ELF-1 (cell line): ENCODE measurements at regions not wholly inside any gene's neighbourhood (a gene's known extent, or its start where the extent isn't known, plus 50 kb on each side); places are given as distances from the start of the nearest gene placed in this dataset.

Experiments used
- DNase-seq: peaks from one replicate; pipeline ENCODE4 v3.0.0-alpha.2; 2016; ENCODE audit warnings: low read depth, low spot score

GRCh38 chr2:167508709-167509108 lies 620.4 kb downstream of the XIRP2 start:
- DNase-seq = no peak

- DNase-seq = no peak
Measured at GRCh38 chr2:167506395-167506794, 618.1 kb downstream of the XIRP2 start.

GRCh38 chr2:167504695-167505094 lies 616.4 kb downstream of the XIRP2 start:
- DNase-seq = no peak

GRCh38 chr2:167504061-167504460 lies 615.8 kb downstream of the XIRP2 start:
- no peak for DNase-seq

- no peak for DNase-seq
Measured at GRCh38 chr2:167501618-167502017, 613.3 kb downstream of the XIRP2 start.

- no peak for DNase-seq
Measured at GRCh38 chr2:167493862-167494261, 605.6 kb downstream of the XIRP2 start.

GRCh38 chr2:167492486-167492885 lies 604.2 kb downstream of the XIRP2 start:
- DNase-seq = no peak

- no peak for DNase-seq
Measured at GRCh38 chr2:167491788-167492187, 603.5 kb downstream of the XIRP2 start.

- no peak for DNase-seq
Measured at GRCh38 chr2:167490455-167490854, 602.2 kb downstream of the XIRP2 start.

- no peak for DNase-seq
Measured at GRCh38 chr2:167489325-167489724, 601.0 kb downstream of the XIRP2 start.

GRCh38 chr2:167487728-167488127 lies 599.4 kb downstream of the XIRP2 start:
- no peak for DNase-seq

- peak; percentile 15 for DNase-seq
Measured at GRCh38 chr2:167484875-167485274, 596.6 kb downstream of the XIRP2 start.

GRCh38 chr2:167480986-167481309 lies 592.7 kb downstream of the XIRP2 start:
- DNase-seq = no peak

- DNase-seq = no peak
Measured at GRCh38 chr2:167480232-167480985, 592.1 kb downstream of the XIRP2 start.

- no peak for DNase-seq
Measured at GRCh38 chr2:167478196-167478595, 589.9 kb downstream of the XIRP2 start.

GRCh38 chr2:167475791-167476190 lies 587.5 kb downstream of the XIRP2 start:
- DNase-seq = no peak

- no peak for DNase-seq
Measured at GRCh38 chr2:167471734-167472133, 583.5 kb downstream of the XIRP2 start.

GRCh38 chr2:167471332-167471731 lies 583.1 kb downstream of the XIRP2 start:
- DNase-seq = no peak

- DNase-seq = no peak
Measured at GRCh38 chr2:167462379-167462778, 574.1 kb downstream of the XIRP2 start.

- DNase-seq = no peak
Measured at GRCh38 chr2:167454036-167454435, 565.8 kb downstream of the XIRP2 start.

GRCh38 chr2:167451496-167452289 lies 563.4 kb downstream of the XIRP2 start:
- peak; percentile 54 for DNase-seq

- no peak for DNase-seq
Measured at GRCh38 chr2:167450364-167450763, 562.1 kb downstream of the XIRP2 start.

- no peak for DNase-seq
Measured at GRCh38 chr2:167440382-167440781, 552.1 kb downstream of the XIRP2 start.
